Rectal smooth muscle tissue (tissue), 1 donor: ENCODE measurements at regions not wholly inside any gene's neighbourhood (a gene's known extent, or its start where the extent isn't known, plus 50 kb on each side); places are given as distances from the start of the nearest gene placed in this dataset.
"Not testable (repeated sequence)": the region's sequence is repeated elsewhere in the genome, so short reads cannot be mapped to it uniquely, and the experiment has no call there.

Experiments
- H3K27ac ChIP-seq: one replicate; pipeline ENCODE4 v1.7.0; 2013; ENCODE audit warnings: low read depth, low read length, inconsistent platforms
- H3K27me3 ChIP-seq: one replicate; pipeline ENCODE4 v1.7.0; 2013; ENCODE audit warnings: low read length; ENCODE audit not compliant: control insufficient read depth, insufficient read depth
- H3K36me3 ChIP-seq: one replicate; pipeline ENCODE4 v1.7.0; 2013; ENCODE audit warnings: low read length; ENCODE audit not compliant: control insufficient read depth, insufficient read depth
- H3K4me1 ChIP-seq: one replicate; pipeline ENCODE4 v1.7.0; 2013; ENCODE audit warnings: low read length; ENCODE audit not compliant: control insufficient read depth, insufficient read depth
- H3K4me3 ChIP-seq: one replicate; pipeline ENCODE4 v1.7.0; 2013; ENCODE audit warnings: low read length
- H3K9ac ChIP-seq: one replicate; pipeline ENCODE4 v1.7.0; 2013; ENCODE audit warnings: low read length

DNA sequence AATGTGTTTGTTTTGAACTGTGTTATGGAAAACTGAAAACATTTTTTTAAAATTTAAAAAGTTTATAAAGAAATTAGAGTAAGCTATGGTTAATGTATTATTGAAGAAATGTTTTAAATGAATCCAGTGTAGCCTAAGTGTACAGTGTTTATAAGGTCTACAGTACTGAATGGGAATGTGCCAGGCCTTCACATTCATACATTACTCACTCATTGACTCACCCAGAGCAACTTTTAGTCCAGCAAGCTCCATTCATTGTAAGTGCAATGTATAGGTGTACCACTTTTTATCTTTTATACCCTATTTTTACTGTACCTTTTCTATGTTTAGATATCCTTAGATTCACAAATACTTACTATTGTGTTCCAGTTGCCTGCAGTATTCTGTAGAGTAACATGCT, 215.1 kb upstream of the THUMPD2 start:
- Histone ChIP-seq H3K27me3 (no peaks in the 10 kb centered on the region), H3K9ac (no peak overlapping the region), H3K4me3 (no peak overlapping the region), H3K4me1 (no peaks in the 10 kb centered on the region), H3K27ac (no peak overlapping the region), H3K36me3 (no peaks in the 10 kb centered on the region)

DNA sequence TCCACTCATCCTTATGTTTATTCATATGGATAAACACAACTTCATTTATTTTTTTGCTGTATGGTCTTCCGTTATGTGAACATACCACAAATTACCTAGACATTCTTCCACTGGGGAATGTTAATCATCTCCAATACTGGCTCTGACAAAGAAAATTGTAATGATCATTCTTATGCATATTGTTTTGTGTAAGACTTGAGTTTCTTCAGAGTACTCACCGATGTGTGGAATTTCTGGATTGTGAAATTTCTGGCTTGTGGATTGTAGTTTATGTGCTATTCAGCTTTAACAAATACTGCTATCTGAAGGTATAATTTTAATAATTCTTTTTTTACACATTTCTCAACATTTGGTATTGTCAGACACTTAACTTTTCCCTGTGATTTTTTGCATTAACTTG, 212.2 kb upstream of the THUMPD2 start:
- Histone ChIP-seq H3K27me3 (no peaks in the 10 kb centered on the region), H3K4me3 (no peak overlapping the region), H3K36me3 (no peaks in the 10 kb centered on the region), H3K9ac (no peak overlapping the region), H3K27ac (no peak overlapping the region), H3K4me1 (no peaks in the 10 kb centered on the region)

DNA sequence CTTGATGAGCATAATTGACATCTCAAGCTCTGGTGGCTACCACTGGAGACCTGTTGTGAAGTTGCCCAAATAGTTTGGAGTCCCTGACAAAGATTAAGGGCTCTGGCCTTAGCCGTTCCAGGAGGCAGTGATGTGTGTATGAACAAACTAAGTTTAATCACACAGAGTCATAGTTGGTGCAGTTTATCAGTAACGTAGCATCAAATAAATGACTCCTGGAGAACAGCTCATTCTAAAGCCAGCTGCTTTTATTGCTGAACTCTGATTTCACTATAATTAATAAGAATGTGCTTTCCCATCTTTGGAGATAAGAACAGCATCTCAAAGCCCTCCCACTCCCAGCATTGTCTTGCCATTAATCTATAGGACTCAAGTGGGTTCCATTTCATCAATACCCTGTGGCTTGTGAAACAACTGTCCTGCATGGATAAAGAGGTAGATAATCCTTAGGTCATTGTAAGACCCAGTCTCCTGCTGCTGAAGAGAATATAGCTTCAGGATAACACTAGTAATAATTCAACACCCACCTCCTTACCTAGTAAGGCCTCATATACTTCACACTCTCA, 211.4 kb upstream of the THUMPD2 start:
- Histone ChIP-seq H3K9ac (no peak overlapping the region), H3K4me3 (no peak overlapping the region), H3K27me3 (no peaks in the 10 kb centered on the region), H3K27ac (no peak overlapping the region), H3K36me3 (no peaks in the 10 kb centered on the region), H3K4me1 (no peaks in the 10 kb centered on the region)

- Histone ChIP-seq H3K27me3 (no peaks in the 10 kb centered on the region), H3K36me3 (no peaks in the 10 kb centered on the region), H3K9ac (no peak overlapping the region), H3K4me1 (no peaks in the 10 kb centered on the region), H3K27ac (no peak overlapping the region), H3K4me3 (no peak overlapping the region)
Observed at GRCh38 chr2:39989888-39990287, 210.8 kb upstream of the THUMPD2 start.

DNA sequence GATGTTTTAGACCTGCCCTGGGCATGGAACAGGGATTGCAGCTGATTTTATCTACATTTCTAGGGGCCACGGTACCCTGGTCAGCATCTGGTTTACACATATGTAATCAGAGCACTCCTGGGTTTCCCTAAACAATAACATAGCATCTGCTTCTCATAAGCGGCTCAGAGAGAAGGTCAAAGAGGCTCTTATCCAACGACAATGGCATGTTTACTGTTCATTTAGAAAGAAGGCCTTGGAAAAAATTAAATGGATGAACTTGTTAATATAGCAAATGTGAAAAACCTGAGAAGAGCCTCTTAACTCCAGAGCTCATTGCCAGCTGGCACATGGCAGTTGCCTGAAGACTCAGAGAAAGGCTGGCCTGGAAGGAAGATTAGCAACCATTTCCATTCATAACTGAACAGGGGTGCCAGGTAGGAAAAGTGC, 202.8 kb upstream of the THUMPD2 start:
- Histone ChIP-seq H3K27ac (no peak overlapping the region), H3K4me3 (no peak overlapping the region), H3K27me3 (no peaks in the 10 kb centered on the region), H3K36me3 (no peaks in the 10 kb centered on the region), H3K4me1 (no peaks in the 10 kb centered on the region), H3K9ac (no peak overlapping the region)

DNA sequence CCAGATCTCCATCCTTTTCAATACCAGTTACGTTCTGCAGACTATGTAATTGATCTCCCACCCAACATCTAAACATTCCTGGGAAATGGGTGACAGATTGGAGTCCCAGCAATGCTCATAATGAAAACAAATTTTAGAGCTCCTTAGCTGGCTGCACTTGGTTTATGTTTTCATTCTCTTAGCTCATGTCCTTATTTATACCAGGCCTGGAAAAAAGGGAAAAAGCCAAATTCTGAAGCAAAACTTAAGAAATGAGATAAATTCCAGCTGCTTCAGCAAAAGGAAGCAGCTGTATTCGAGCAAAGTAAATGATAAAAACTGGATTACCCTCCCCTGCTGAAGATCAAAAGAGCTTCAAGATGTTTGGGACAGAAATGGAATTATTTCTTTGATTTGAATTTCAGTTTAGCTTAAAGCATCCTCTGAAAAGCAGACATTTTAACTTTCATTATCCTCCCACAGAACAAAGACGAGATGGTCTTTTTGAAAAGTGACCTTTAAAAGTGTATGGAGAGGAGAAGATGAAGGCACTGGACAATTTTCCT, 196.5 kb upstream of the THUMPD2 start:
- Histone ChIP-seq H3K27ac (no peak overlapping the region), H3K4me1 (no peaks in the 10 kb centered on the region)

DNA sequence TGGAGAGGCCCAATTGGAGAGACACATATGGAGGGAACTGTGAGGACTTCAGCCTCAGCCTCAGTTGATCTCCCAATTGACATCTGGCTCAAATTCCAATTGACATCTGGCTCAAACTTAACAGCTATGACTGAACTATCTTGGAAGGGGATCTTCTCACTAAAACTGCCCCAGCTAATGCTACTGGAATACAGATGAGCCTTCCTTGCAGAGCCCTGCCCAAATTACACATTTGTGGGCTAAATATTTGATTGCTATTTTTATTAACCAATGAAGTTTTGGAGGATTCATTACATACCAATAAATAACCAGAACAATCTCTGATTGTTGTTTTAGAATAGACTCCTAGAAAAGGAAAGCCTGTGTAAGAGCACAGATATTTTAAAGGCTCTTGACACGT, 189.0 kb upstream of the THUMPD2 start:
- H3K27me3 ChIP-seq = no peaks in the 10 kb centered on the region
- no peak overlapping the region for H3K27ac ChIP-seq
- no peak overlapping the region for H3K4me3 ChIP-seq
- no peak overlapping the region for H3K9ac ChIP-seq
- no peaks in the 10 kb centered on the region for H3K4me1 ChIP-seq
- H3K36me3 ChIP-seq = no peaks in the 10 kb centered on the region

More for the DNA sequence above, 196.5 kb upstream of the THUMPD2 start:
- H3K4me3 ChIP-seq = no peak overlapping the region
- no peak overlapping the region for H3K9ac ChIP-seq
- no peaks in the 10 kb centered on the region for H3K36me3 ChIP-seq
- H3K27me3 ChIP-seq = no peaks in the 10 kb centered on the region

GRCh38 chr2:39960681-39961080, 181.6 kb upstream of the THUMPD2 start:
- not testable (repeated sequence) for H3K27me3 ChIP-seq, H3K4me3 ChIP-seq

DNA sequence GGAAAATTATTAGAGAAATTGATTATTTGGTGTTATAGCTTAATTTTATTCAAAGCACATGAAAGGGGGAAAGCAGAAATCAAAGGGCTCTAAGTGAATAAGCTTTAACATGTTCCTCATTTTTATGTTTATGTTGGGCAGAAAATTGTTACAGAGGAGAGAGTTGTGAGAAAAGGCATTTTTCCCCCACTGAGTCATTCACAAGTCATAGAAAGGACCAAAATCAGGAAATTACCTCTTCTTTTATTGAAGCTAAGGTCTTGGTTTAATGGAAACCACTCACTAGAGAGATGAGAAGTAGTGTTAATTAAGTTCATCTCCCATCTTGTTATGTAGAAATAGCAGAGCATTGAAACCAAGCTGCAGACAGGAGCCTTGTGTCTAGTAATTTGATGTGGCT, 175.3 kb upstream of the THUMPD2 start:
- H3K4me3 ChIP-seq = no peak overlapping the region
- H3K27me3 ChIP-seq = no peaks in the 10 kb centered on the region
- no peak overlapping the region for H3K27ac ChIP-seq
- H3K9ac ChIP-seq = no peak overlapping the region
- no peaks in the 10 kb centered on the region for H3K36me3 ChIP-seq
- no peaks in the 10 kb centered on the region for H3K4me1 ChIP-seq

More at GRCh38 chr2:39960681-39961080, 181.6 kb upstream of the THUMPD2 start:
- H3K4me1 ChIP-seq, H3K9ac ChIP-seq, H3K36me3 ChIP-seq, H3K27ac ChIP-seq: not testable (repeated sequence)

- H3K4me3 ChIP-seq = no peak overlapping the region
- no peaks in the 10 kb centered on the region for H3K27me3 ChIP-seq
- no peak overlapping the region for H3K9ac ChIP-seq
- H3K36me3 ChIP-seq = no peaks in the 10 kb centered on the region
- H3K27ac ChIP-seq = no peak overlapping the region
- H3K4me1 ChIP-seq = no peaks in the 10 kb centered on the region
Observed at GRCh38 chr2:39949131-39949530, 170.1 kb upstream of the THUMPD2 start.

DNA sequence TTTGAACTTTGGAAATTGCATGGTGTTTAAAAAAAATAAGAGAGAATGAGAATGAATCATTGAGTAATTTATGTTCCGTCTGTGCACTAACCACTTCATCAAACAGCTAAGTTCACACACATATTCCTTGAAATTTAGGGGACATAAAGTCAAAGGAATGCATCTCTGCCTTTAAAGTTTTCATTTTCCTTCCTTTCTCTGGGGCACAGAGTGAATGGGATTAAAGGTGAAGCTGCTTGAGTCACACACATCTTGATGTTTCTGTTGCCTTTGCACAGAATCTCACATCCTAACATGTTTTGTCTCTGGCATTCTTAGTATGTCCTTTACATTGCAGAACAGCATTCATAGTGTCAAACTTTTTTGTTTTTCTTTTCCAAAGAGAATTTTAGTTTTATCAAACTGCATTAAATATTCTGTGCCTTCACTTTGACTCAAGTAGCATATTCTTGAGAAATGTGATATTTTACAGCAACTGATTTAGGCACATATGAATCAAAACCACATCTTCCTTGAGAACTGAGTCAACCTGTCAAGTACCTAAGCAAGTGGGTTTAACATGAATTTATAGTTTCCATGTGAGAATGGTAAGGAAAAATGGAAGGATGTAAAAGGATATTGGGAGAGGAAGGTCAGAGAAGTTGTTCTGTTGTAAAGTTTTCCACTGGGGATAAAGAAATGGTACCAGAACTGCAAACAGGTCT, 169.1 kb upstream of the THUMPD2 start:
- Histone ChIP-seq H3K27me3 (no peaks in the 10 kb centered on the region), H3K9ac (no peak overlapping the region), H3K4me3 (no peak overlapping the region), H3K4me1 (no peaks in the 10 kb centered on the region), H3K27ac (no peak overlapping the region), H3K36me3 (no peaks in the 10 kb centered on the region)

- H3K9ac ChIP-seq = no peak overlapping the region
- no peak overlapping the region for H3K4me3 ChIP-seq
- no peaks in the 10 kb centered on the region for H3K27me3 ChIP-seq
- H3K4me1 ChIP-seq = no peaks in the 10 kb centered on the region
- H3K27ac ChIP-seq = no peak overlapping the region
- no peaks in the 10 kb centered on the region for H3K36me3 ChIP-seq
Observed at GRCh38 chr2:39947294-39948015, 168.4 kb upstream of the THUMPD2 start.
